H9 (cell line): ENCODE measurements at regions not wholly inside any gene's neighbourhood (a gene's known extent, or its start where the extent isn't known, plus 50 kb on each side); places are given as distances from the start of the nearest gene placed in this dataset.

Source experiments
- DNase-seq: peaks from one replicate; pipeline ENCODE4 v3.0.0-alpha.2; 2017
- H2AFZ ChIP-seq: one replicate; pipeline ENCODE4 v1.6.1; 2013; ENCODE audit warnings: mild to moderate bottlenecking, low read length, control low read depth, moderate library complexity
- H2AK5ac ChIP-seq: 2 replicates; pipeline ENCODE4 v1.6.1; 2013; ENCODE audit warnings: low read length, control low read depth, mixed read lengths; ENCODE audit not compliant: insufficient read length
- H2BK120ac ChIP-seq: one replicate; pipeline ENCODE4 v1.6.1; 2013; ENCODE audit warnings: low read depth, mild to moderate bottlenecking, low read length, control low read depth, inconsistent platforms; ENCODE audit not compliant: poor library complexity, severe bottlenecking
- H2BK12ac ChIP-seq: 2 replicates; pipeline ENCODE4 v1.6.1; 2013; ENCODE audit warnings: low read length, control low read depth, mixed read lengths, low read depth; ENCODE audit not compliant: insufficient read length
- H2BK15ac ChIP-seq: 2 replicates; pipeline ENCODE4 v1.6.1; 2013; ENCODE audit warnings: low read depth, low read length, control low read depth
- H2BK20ac ChIP-seq: one replicate; pipeline ENCODE4 v1.6.1; 2013; ENCODE audit warnings: low read depth, mild to moderate bottlenecking, low read length, control low read depth, inconsistent platforms; ENCODE audit not compliant: poor library complexity, severe bottlenecking
- H2BK5ac ChIP-seq: 2 replicates; pipeline ENCODE4 v1.6.1; 2013; ENCODE audit warnings: low read length, control low read depth, mixed read lengths; ENCODE audit not compliant: insufficient read length
- H3K14ac ChIP-seq: 2 replicates; pipeline ENCODE4 v1.6.1; 2013; ENCODE audit warnings: low read length, control low read depth; ENCODE audit not compliant: insufficient read depth
- H3K18ac ChIP-seq: 2 replicates; pipeline ENCODE4 v1.6.1; 2013; ENCODE audit warnings: low read depth, mild to moderate bottlenecking, mixed read lengths, low read length, control low read depth; ENCODE audit not compliant: insufficient read length
- H3K23ac ChIP-seq: 2 replicates; pipeline ENCODE4 v1.6.1; 2013; ENCODE audit warnings: low read length, control low read depth, mixed read lengths, low read depth; ENCODE audit not compliant: insufficient read length
- H3K23me2 ChIP-seq: 2 replicates; pipeline ENCODE4 v1.6.1; 2013; ENCODE audit warnings: low read depth, mild to moderate bottlenecking, mixed read lengths, low read length, control low read depth; ENCODE audit not compliant: insufficient read length, poor library complexity, severe bottlenecking
- H3K27ac ChIP-seq: 2 replicates; pipeline ENCODE4 v1.5.1; 2013; ENCODE audit warnings: low read length, control low read depth, mixed read lengths, low read depth; ENCODE audit not compliant: insufficient read length
- H3K27me3 ChIP-seq: 2 replicates; pipeline ENCODE4 v1.6.1; 2013; ENCODE audit warnings: low read length, control low read depth, inconsistent platforms; ENCODE audit not compliant: insufficient read depth
- H3K4ac ChIP-seq: 2 replicates; pipeline ENCODE4 v1.6.1; 2013; ENCODE audit warnings: low read depth, mild to moderate bottlenecking, control low read depth, inconsistent platforms, low read length, moderate library complexity
- H3K4me1 ChIP-seq: 2 replicates; pipeline ENCODE4 v1.6.1; 2013; ENCODE audit warnings: low read length, control low read depth, inconsistent platforms; ENCODE audit not compliant: insufficient read depth
- H3K4me2 ChIP-seq: 2 replicates; pipeline ENCODE4 v1.6.1; 2013; ENCODE audit warnings: low read length, control low read depth, mixed read lengths; ENCODE audit not compliant: insufficient read length, insufficient read depth
- H3K56ac ChIP-seq: 2 replicates; pipeline ENCODE4 v1.6.1; 2013; ENCODE audit warnings: low read depth, mild to moderate bottlenecking, mixed read lengths, low read length, control low read depth; ENCODE audit not compliant: insufficient read length
- H3K79me1 ChIP-seq: 2 replicates; pipeline ENCODE4 v1.6.1; 2013; ENCODE audit warnings: low read depth, mild to moderate bottlenecking, moderate library complexity, low read length, control low read depth, inconsistent platforms; ENCODE audit not compliant: insufficient read depth, poor library complexity, severe bottlenecking
- H3K79me2 ChIP-seq: 2 replicates; pipeline ENCODE4 v1.6.1; 2013; ENCODE audit warnings: low read length, control low read depth, inconsistent platforms; ENCODE audit not compliant: insufficient read depth
- H3K9ac ChIP-seq: 2 replicates; pipeline ENCODE4 v1.6.1; 2013; ENCODE audit warnings: low read length, control low read depth, mixed read lengths; ENCODE audit not compliant: insufficient read length; ENCODE audit errors: extremely low read depth
- H3K9me3 ChIP-seq: one replicate; pipeline ENCODE4 v1.6.1; 2013; ENCODE audit warnings: low read depth, low read length, inconsistent platforms; ENCODE audit not compliant: control insufficient read depth
- H3T11ph ChIP-seq: one replicate; pipeline ENCODE4 v1.6.1; 2013; ENCODE audit warnings: mild to moderate bottlenecking, low read length, control low read depth, inconsistent platforms
- H4K20me1 ChIP-seq: one replicate; pipeline ENCODE4 v1.6.1; 2013; ENCODE audit not compliant: control insufficient read depth, insufficient read length, insufficient read depth
- H4K5ac ChIP-seq: 2 replicates; pipeline ENCODE4 v1.6.1; 2013; ENCODE audit warnings: low read depth, mild to moderate bottlenecking, mixed read lengths, low read length, control low read depth; ENCODE audit not compliant: insufficient read length
- H4K8ac ChIP-seq: replicated peaks from 2 replicates; pipeline ENCODE4 v1.6.1; 2013; ENCODE audit warnings: low read length, control low read depth, mixed read lengths, low read depth; ENCODE audit not compliant: insufficient read length
- H4K91ac ChIP-seq: 2 replicates; pipeline ENCODE4 v1.6.1; 2013; ENCODE audit warnings: low read depth, mild to moderate bottlenecking, moderate library complexity, mixed read lengths, low read length, control low read depth; ENCODE audit not compliant: insufficient read length
- H3K27ac Mint-ChIP-seq, 3 experiments: 2 replicates in 2 of 3; 3 replicates in 1 of 3; pipeline ENCODE4 v1.8.0; 2020 to 2021; ENCODE audit warnings: mixed read lengths in 3 of 3, mild to moderate bottlenecking in 1 of 3, moderate library complexity in 1 of 3
- H3K27me3 Mint-ChIP-seq: 2 replicates; pipeline ENCODE4 v1.8.0; 2021; ENCODE audit warnings: low read depth, mild to moderate bottlenecking, moderate library complexity, mixed read lengths
- H3K36me3 Mint-ChIP-seq, 3 experiments: 2 replicates in 2 of 3; 3 replicates in 1 of 3; pipeline ENCODE4 v1.8.0; 2020 to 2021; ENCODE audit warnings: low read depth in 3 of 3, mixed read lengths in 3 of 3; ENCODE audit not compliant: insufficient read depth in 1 of 3
- H3K4me1 Mint-ChIP-seq, 2 experiments: 2 replicates each; pipeline ENCODE4 v1.8.0; 2020; ENCODE audit warnings: mixed read lengths in 2 of 2
- H3K4me3 Mint-ChIP-seq, 2 experiments: 2 replicates in 1 of 2; 3 replicates in 1 of 2; pipeline ENCODE4 v1.8.0; 2020 to 2021; ENCODE audit warnings: mild to moderate bottlenecking in 2 of 2, mixed read lengths in 2 of 2, moderate library complexity in 1 of 2
- H3K9me3 Mint-ChIP-seq, 2 experiments: 2 replicates in 1 of 2; 3 replicates in 1 of 2; pipeline ENCODE4 v1.8.0; 2020; ENCODE audit warnings: mild to moderate bottlenecking in 2 of 2, mixed read lengths in 2 of 2, moderate library complexity in 1 of 2
- CTCF ChIP-seq: fragments of 200-600 bp; sonication (generic); conservative IDR thresholded peaks from 3 replicates; pipeline ENCODE4 v1.8.0; 2021; ENCODE audit warnings: antibody characterized with exemption, mild to moderate bottlenecking
- WGBS: extraction: QIAGEN DNeasy Blood & Tissue Kit; methylation state at CpG from one replicate; pipeline ENCODE4 v1.1.7; 2013; ENCODE audit warnings: missing lambda C conversion rate, low lambda C conversion rate, mixed read lengths; ENCODE audit not compliant: insufficient read length; ENCODE audit errors: extremely low coverage; 5-methylcytosine and 5-hydroxymethylcytosine counted together

DNA sequence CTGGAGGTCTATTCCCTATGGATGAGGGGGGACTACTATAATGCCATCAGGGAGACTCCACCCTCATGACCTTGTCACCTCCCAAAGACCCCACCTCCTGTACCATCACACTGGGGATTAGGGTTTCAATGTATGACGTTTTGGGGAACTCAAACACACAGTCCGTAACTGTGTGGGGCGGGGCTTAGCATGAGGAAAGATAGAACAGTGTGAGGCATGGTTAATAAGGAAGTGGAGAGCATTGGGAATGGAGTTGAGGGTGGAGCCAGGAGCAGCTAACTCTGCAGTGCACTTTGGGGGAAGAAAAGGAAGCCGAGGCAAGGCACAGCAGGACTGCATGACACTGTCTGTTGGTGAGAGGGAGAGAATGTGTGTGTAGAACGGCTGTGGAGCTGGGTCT is 90.9 kb upstream of the AGBL1 start:
- H3K23ac ChIP-seq: no peak overlapping the region

More for the DNA sequence above, 90.9 kb upstream of the AGBL1 start:
- Mint-ChIP-seq H3K27ac (peak overlapping the region in 1 of 3 experiments; percentile 48; a peak in 1 of 7 replicates), H3K4me1 (peaks cover 0 to 3% of the 10 kb centered on the region in 2 experiments; a peak in 3 of 4 replicates), H3K4me3 (no peak overlapping the region), H3K36me3 (no peaks in the 10 kb centered on the region), H3K27me3 (no peaks in the 10 kb centered on the region; the same call in 1 of the 2 replicates), H3K9me3 (no peaks in the 10 kb centered on the region; a peak in 1 of 5 replicates)
- Histone ChIP-seq H2AK5ac (no peak overlapping the region), H4K8ac (no peak overlapping the region), H3K23me2 (no peaks in the 10 kb centered on the region), H2BK120ac (no peak overlapping the region), H2BK5ac (no peak overlapping the region), H4K5ac (no peak overlapping the region), H3K14ac (no peak overlapping the region), H3K27me3 (no peaks in the 10 kb centered on the region), H3K27ac (no peak overlapping the region), H3K18ac (no peak overlapping the region), H3K4me1 (no peaks in the 10 kb centered on the region), H3K79me2 (no peaks in the 10 kb centered on the region), H3K4me2 (no peak overlapping the region), H2BK20ac (no peak overlapping the region), H3K79me1 (no peaks in the 10 kb centered on the region), H3T11ph (no peak overlapping the region), H4K20me1 (no peaks in the 10 kb centered on the region), H2AFZ (no peak overlapping the region), H2BK15ac (no peak overlapping the region), H2BK12ac (no peak overlapping the region), H3K56ac (no peak overlapping the region), H3K9ac (no peak overlapping the region), H4K91ac (no peak overlapping the region), H3K4ac (no peak overlapping the region), H3K9me3 (no peaks in the 10 kb centered on the region)
- no peak for DNase-seq
- no CpG with 5 or more reads among the region's 5 CpGs for WGBS
- no peak for TF ChIP-seq CTCF
